ENCODE measurements at regions not wholly inside any gene's neighbourhood (a gene's known extent, or its start where the extent isn't known, plus 50 kb on each side); places are given as distances from the start of the nearest gene placed in this dataset.

DNA sequence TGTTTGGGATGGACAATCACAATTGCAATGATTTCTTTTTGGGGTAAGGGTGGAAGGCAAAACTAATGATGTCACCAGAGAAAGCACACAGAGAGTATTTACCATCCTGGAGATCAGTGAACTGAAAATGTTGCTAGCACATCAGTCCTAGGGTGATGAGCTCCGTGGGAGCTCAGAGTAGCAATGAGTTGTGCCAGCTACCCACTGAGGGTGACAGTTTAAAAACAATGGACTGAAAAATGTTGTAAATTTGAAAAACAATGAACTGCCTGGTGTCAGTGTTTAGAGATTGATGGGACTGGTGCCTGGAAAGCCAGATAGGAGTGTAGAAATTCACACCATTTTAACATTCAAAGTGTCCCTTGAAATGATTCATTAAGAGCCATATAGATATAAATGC is 198.5 kb downstream of the ATP23 start:
- DNase-seq (ENCODE audit: low spot score): no peak

DNA sequence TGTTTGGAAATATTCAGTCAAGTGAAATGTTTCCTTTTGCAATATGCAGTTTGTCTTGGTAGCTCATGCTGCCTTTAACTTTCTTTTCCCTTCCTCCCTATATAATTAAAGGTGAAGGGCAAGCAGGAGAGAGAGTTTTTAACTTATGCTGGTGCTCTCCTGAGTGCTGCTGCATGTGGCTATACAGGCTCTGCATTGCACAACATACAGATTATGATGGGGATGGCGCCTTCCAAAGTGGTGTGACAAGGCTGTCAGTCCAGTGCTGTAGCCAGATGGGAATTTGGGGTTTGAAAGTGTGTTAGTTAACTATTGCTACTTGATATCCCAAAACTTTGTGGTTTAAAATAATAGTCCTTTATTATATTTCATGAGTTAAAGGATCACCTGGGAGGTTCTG is 199.0 kb downstream of the ATP23 start:
- no peak for DNase-seq (ENCODE audit: low spot score)

- no peak for DNase-seq (ENCODE audit: low spot score)
Observed at GRCh38 chr12:58142991-58143390, 201.6 kb downstream of the ATP23 start.

- DNase-seq (ENCODE audit: low spot score): no peak
Observed at GRCh38 chr12:58143498-58143995, 202.2 kb downstream of the ATP23 start.

DNA sequence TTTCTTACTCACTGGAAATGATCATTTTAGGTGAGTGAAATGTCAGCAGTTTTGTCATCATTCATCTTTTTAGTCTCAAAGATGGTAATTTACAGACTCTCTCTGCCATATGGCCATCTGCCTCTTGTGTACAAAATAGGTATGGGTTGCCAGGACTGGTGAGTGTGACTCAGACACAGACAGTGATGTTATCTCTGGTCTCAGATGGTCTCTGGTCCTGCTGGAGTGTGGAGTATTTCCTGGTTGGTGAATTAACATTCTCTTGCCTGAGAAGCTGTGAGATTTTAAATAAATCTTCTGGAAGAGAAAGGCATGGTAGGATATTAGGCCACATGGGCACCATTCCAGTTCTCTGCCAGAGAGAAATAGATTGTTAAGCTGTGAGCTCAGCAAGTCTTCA is 207.0 kb downstream of the ATP23 start:
- no peak for DNase-seq (ENCODE audit: low spot score)

DNA sequence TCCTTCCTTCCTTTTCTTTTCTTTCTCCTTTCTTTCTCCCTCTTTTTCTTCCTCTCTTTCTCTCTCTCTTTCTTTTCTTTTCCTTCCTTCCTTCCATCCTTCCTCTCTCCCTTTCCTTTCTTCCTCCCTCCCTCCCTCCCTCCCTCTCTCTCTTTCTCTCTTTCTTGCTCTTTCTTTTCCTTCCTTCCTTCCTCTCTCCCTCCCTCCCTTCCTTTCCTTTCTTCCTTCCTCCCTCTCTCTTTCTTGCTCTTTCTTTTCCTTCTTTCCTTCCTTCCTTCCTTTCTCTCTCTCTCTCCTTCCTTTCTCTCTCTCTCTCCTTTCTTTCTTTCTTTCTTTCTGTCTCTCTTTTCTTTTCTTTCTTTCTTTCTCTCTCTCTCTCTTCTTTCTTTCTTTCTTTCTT is 207.6 kb downstream of the ATP23 start:
- DNase-seq (ENCODE audit: low spot score): no peak

DNA sequence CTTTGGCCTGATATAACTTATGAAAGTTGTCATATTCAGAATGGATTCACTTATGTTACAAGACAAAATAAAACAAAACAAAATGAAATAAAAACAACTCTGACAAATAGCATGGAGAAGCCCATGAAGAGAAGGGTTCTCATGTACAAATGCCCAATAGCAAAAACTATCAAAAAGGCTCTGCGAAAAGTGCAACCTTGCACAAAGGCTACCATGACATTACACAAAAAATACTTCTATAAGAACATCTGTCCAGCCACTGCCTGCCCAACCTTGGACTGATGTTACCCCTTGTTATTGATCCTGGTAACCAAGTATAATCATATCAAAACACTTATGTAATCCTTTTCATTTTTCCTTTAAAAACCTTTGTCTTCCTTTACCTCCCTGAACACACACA is 213.0 kb downstream of the ATP23 start:
- no peak for DNase-seq (ENCODE audit: low spot score)

GRCh38 chr12:58156697-58157096 is 215.3 kb downstream of the ATP23 start:
- DNase-seq (ENCODE audit: low spot score): no peak

DNA sequence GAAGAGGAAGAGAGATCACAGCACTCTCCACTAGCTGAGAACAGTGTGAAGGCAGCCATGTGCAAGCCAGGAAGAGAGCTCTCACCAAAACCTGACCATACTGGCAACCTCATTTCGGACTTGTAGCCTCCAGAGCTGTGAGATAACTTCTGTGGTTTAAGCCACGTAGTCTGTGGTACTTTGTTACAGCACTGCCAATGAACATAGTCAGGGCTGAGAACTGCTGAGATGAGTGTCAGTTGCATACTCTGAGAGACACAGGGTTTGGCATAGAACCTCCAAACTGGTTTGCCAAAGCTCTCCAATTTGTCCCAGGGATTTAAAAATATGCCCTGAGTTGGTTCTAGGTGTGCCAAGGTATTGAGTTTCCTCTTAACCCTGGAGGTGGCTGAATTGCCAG is 218.6 kb downstream of the ATP23 start:
- DNase-seq (ENCODE audit: low spot score): no peak

- no peak for DNase-seq (ENCODE audit: low spot score)
Observed at GRCh38 chr12:58161773-58162172, 220.4 kb downstream of the ATP23 start.

GRCh38 chr12:58163021-58163420 is 221.7 kb downstream of the ATP23 start:
- no peak for DNase-seq (ENCODE audit: low spot score)

GRCh38 chr12:58166643-58167042 is 225.3 kb downstream of the ATP23 start:
- DNase-seq (ENCODE audit: low spot score): no peak

DNA sequence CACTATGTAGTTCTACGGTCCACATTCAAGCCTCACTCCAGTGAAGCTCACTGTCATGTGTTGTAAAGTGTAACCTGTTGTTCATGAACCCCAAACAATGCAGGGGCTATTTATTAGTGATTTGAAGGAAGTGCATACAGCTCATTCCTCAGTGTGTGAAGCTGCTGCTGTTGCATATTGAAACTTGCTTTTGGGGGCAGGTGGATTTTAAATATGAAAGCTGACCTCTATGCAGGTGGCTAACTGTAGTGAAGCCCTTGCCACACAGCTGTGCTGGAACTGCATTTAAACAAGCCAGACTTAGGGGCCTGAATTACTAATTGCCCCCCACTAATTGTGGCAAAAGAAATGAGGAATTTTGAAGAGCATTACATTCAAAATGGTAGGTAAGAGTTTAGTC is 226.3 kb downstream of the ATP23 start:
- no peak for DNase-seq (ENCODE audit: low spot score)

DNA sequence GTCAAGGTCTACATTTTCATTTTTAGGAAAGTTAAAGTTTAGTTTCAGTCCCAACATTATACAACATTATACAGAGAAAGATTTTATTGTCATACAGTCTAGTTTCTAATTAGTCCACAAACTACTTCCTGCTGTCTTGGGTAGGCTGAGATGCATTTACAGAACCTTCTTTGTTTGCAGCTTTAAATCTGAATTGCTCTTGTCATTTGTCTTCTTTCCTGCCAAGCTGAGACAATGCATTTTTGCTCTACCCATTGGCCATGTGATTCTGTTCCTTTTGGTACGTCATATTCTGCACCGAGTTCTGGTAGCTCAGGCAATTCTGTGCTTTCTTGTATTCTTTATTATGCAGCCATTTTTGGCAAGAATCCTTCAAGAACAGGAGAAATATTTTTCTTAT is 228.5 kb downstream of the ATP23 start:
- no peak for DNase-seq (ENCODE audit: low spot score)

DNA sequence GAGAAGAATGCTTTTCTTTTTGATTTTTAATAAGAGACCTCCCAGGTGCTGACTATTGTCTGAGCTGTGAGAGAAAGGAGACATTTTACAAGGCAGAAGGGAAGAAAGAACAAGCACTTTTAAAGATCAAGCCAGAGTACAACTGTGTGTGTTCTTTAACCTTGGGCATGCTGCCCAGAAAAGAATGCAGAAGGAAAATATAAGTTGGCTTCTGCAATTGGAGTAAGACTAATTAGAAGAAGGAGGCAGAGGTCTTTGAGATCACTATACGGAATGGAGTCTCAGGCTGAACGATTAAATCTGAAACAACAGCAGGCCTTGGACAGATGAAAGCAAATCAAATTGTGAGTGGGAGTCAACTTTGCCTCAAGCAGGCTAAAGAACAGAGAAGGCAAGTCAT is 230.5 kb downstream of the ATP23 start:
- no peak for DNase-seq (ENCODE audit: low spot score)

GRCh38 chr12:58172433-58173073 is 231.2 kb downstream of the ATP23 start:
- DNase-seq (ENCODE audit: low spot score): no peak

- DNase-seq (ENCODE audit: low spot score): no peak
Observed at GRCh38 chr12:58174316-58174715, 232.9 kb downstream of the ATP23 start.

GRCh38 chr12:58176296-58176869 is 235.0 kb downstream of the ATP23 start:
- peak; percentile 40 for DNase-seq (ENCODE audit: low spot score)

- DNase-seq (ENCODE audit: low spot score): no peak
Observed at GRCh38 chr12:58177366-58177765, 236.0 kb downstream of the ATP23 start.

GRCh38 chr12:58184212-58184611 is 242.8 kb downstream of the ATP23 start:
- no peak for DNase-seq (ENCODE audit: low spot score)

GRCh38 chr12:58186401-58186800 is 245.0 kb downstream of the ATP23 start:
- DNase-seq (ENCODE audit: low spot score): no peak

GRCh38 chr12:58186914-58187313 is 245.5 kb downstream of the ATP23 start:
- DNase-seq (ENCODE audit: low spot score): no peak

DNA sequence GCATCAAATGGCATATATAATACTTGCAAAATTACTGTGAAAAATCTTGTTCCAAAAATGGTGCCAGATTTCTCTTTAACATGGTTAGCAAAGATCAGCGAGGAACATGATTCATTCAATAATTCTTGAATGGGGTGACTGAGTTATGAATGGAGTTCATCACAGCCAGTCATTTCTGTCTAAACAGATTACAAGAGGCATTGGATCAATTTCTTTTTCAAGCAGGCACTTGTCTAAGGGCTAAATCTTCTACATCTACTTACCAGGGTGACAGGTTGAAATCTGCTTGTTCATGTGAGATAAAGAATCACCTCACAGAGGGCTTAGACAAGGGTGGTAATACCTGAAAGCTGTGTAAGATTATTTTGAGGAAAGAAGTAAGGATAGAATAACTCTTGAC is 247.7 kb downstream of the ATP23 start:
- no peak for DNase-seq (ENCODE audit: low spot score)

DNA sequence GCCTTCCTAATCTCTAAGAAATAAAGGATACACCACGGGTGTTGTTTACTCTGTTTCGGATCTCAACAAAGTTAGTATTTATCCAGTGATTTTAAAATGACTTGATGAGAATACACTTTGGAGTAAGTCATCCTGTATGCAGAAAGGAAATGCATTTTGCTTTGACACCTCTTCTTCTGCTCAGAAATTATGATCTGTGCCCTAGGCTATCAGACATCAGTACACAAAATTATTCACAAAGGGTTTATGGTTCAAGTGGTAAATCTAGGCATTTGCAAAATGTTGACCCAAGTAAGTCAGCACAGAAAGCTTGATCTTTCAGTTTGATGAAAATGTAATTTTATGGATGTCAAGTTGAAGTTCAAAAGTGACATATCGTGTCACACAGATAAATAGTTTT is 248.5 kb downstream of the ATP23 start:
- DNase-seq (ENCODE audit: low spot score): no peak

Measured in HuH-7 (cell line).